GM12872 (cell line): ENCODE measurements at regions not wholly inside any gene's neighbourhood (a gene's known extent, or its start where the extent isn't known, plus 50 kb on each side); places are given as distances from the start of the nearest gene placed in this dataset.

Source experiments
- CTCF ChIP-seq: IDR thresholded peaks from 3 replicates; pipeline ENCODE4 v1.5.1; 2011; ENCODE audit warnings: low read depth, mild to moderate bottlenecking, low read length, moderate library complexity; ENCODE audit not compliant: insufficient read depth

GRCh38 chr18:10148189-10148929 lies 234.5 kb downstream of the VAPA start:
- TF ChIP-seq CTCF: no peak

- TF ChIP-seq CTCF: no peak
Measured at GRCh38 chr18:10149768-10150556, 236.1 kb downstream of the VAPA start.

GRCh38 chr18:10152475-10152874 lies 238.7 kb downstream of the VAPA start:
- TF ChIP-seq CTCF: no peak

- TF ChIP-seq CTCF: no peak
Measured at GRCh38 chr18:10153924-10154752, 240.3 kb downstream of the VAPA start.

GRCh38 chr18:10157706-10158105 lies 243.9 kb downstream of the VAPA start:
- TF ChIP-seq CTCF: no peak

- TF ChIP-seq CTCF: no peak
Measured at GRCh38 chr18:10160251-10160650, 246.4 kb downstream of the VAPA start.

GRCh38 chr18:10161315-10161714 lies 247.5 kb downstream of the VAPA start:
- TF ChIP-seq CTCF: no peak
